ENCODE measurements at regions not wholly inside any gene's neighbourhood (a gene's known extent, or its start where the extent isn't known, plus 50 kb on each side); places are given as distances from the start of the nearest gene placed in this dataset.

DNA sequence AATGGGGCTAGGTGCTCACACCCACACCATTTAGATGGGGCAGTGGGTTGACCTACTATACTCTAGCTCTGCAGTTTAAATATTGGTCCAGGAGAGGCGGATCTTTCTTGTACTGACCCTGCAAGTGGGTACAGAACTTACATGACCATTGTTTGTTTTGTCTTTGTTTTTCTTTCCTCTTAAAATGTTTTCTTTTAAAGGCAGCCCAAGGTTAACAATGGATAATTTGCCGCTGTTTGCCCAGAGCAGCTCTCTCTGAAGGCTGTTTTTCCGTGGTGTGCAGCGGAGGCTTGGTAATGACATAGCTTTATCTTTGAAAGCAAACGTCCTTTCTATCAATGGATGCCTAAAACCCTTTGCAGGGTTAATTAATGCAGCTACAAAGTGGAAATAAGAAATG is 133.3 kb upstream of the MEX3C start:
- H3K9me3 Mint-ChIP-seq: no peaks in the 10 kb centered on the region
- no peak overlapping the region for H3K27ac Mint-ChIP-seq
- H3K4me1 Mint-ChIP-seq: peaks cover 11% of the 10 kb centered on the region
- TF ChIP-seq, protein P1, sequence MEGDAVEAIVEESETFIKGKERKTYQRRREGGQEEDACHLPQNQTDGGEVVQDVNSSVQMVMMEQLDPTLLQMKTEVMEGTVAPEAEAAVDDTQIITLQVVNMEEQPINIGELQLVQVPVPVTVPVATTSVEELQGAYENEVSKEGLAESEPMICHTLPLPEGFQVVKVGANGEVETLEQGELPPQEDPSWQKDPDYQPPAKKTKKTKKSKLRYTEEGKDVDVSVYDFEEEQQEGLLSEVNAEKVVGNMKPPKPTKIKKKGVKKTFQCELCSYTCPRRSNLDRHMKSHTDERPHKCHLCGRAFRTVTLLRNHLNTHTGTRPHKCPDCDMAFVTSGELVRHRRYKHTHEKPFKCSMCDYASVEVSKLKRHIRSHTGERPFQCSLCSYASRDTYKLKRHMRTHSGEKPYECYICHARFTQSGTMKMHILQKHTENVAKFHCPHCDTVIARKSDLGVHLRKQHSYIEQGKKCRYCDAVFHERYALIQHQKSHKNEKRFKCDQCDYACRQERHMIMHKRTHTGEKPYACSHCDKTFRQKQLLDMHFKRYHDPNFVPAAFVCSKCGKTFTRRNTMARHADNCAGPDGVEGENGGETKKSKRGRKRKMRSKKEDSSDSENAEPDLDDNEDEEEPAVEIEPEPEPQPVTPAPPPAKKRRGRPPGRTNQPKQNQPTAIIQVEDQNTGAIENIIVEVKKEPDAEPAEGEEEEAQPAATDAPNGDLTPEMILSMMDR (IDR thresholded peaks at IDR 0.05; ENCODE audit: unreplicated experiment in 3 of 3): no peak
- H3K4me3 Mint-ChIP-seq: no peak overlapping the region
- H3K27me3 Mint-ChIP-seq (ENCODE audit: low read depth): peaks cover 15% of the 10 kb centered on the region
- no peaks in the 10 kb centered on the region for H3K36me3 Mint-ChIP-seq (ENCODE audit: low read depth)

DNA sequence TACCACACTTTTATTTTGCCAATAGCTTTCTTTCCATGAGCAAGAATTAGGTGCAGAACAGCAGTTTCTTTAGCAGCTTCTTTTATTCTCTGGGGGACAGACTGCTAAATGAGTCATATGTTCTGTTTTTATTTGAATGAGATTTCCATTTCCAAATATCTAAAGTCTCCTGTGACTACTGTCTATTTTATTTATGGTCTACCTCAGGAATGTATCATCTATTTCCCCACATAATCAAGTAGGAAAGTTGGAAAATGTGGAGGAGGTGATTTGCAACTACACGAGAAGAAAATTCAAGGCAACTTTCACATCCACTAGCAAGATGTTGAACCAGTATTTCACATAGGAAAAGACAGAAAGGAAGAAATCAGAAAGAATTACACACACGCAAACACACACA is 139.9 kb upstream of the MEX3C start:
- peaks cover 10% of the 10 kb centered on the region for H3K4me1 Mint-ChIP-seq
- TF ChIP-seq, protein P1 (IDR thresholded peaks at IDR 0.05; ENCODE audit: unreplicated experiment in 3 of 3): no peak
- no peak overlapping the region for H3K27ac Mint-ChIP-seq
- H3K36me3 Mint-ChIP-seq (ENCODE audit: low read depth): no peaks in the 10 kb centered on the region
- H3K4me3 Mint-ChIP-seq: no peak overlapping the region
- peaks cover 4% of the 10 kb centered on the region for H3K27me3 Mint-ChIP-seq (ENCODE audit: low read depth)
- H3K9me3 Mint-ChIP-seq: peaks cover 2% of the 10 kb centered on the region

DNA sequence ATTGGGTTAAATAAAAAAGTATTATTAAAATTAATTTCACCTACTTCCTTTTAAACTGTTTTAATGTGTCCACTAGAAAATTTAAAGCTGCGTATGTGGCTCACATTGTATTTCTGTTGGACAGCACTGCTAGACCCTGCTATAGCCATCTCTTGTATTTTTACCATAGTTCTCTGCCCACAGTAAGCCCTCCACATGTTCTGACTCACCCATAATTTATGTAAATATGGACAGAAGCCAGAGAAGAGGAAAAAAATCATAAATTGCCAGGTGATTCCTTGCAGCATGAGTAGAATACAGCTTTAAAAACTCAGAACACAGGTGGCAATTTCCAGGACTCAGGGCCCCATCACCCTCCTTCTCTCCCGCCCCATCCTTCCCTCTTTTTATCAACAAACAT is 142.4 kb upstream of the MEX3C start:
- Mint-ChIP-seq H3K36me3 (ENCODE audit: low read depth) (no peaks in the 10 kb centered on the region), H3K27ac (no peak overlapping the region), H3K9me3 (peaks cover 7% of the 10 kb centered on the region), H3K27me3 (ENCODE audit: low read depth) (no peaks in the 10 kb centered on the region), H3K4me3 (no peak overlapping the region), H3K4me1 (peaks cover 10% of the 10 kb centered on the region)
- TF ChIP-seq, protein P1 (IDR thresholded peaks at IDR 0.05; ENCODE audit: unreplicated experiment in 3 of 3): no peak

DNA sequence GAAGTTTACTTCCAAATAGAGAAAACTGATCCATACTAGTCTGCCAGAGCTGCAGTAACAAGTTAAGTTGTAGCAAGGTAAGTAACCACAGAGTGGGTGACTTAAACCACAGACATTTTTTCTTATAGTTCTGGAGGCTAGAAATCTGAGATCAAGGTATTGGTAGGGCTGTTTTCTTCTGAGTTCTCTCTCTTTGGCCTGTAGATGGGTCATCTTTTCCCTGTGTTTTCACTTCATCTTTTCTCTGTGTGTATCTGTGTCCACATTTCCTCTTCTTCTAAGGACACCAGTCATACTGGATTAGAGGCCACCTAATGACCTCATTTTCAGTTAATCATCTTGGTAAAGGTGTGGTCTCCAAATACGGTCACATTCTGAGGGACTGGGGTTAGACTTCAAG is 142.9 kb upstream of the MEX3C start:
- TF ChIP-seq, protein P1 (IDR thresholded peaks at IDR 0.05; ENCODE audit: unreplicated experiment in 3 of 3): no peak
- H3K27me3 Mint-ChIP-seq (ENCODE audit: low read depth): peaks cover 3% of the 10 kb centered on the region
- H3K9me3 Mint-ChIP-seq: peaks cover 7% of the 10 kb centered on the region
- H3K27ac Mint-ChIP-seq: peak overlapping the region in 2 of 3 experiments; percentile 3 to 12
- no peak overlapping the region for H3K4me3 Mint-ChIP-seq
- peaks cover 10% of the 10 kb centered on the region for H3K4me1 Mint-ChIP-seq
- no peaks in the 10 kb centered on the region for H3K36me3 Mint-ChIP-seq (ENCODE audit: low read depth)

DNA sequence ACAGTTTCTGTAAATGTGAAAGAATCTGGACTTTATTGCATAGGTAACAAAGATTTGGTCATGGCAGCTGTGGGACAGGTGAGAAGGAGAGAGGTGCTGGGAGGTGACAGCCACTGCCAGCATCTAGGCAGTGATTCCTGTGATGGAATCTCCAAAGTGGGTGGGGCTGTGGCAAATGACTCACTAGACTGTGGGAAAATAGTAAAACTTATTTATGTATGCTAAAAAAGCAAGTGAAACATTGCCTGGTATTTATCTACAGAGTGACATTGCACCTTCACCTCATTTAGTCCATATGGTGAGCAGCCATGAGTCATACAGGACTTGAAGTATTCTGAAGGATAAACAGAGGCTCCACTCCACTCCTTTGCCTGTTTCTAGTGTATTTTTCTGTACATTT is 145.3 kb upstream of the MEX3C start:
- Mint-ChIP-seq H3K36me3 (ENCODE audit: low read depth) (no peaks in the 10 kb centered on the region), H3K27ac (no peak overlapping the region), H3K9me3 (peaks cover 5% of the 10 kb centered on the region), H3K4me1 (peaks cover 10% of the 10 kb centered on the region), H3K27me3 (ENCODE audit: low read depth) (peaks cover 4% of the 10 kb centered on the region), H3K4me3 (no peak overlapping the region)
- TF ChIP-seq, protein P1 (IDR thresholded peaks at IDR 0.05; ENCODE audit: unreplicated experiment in 3 of 3): no peak

DNA sequence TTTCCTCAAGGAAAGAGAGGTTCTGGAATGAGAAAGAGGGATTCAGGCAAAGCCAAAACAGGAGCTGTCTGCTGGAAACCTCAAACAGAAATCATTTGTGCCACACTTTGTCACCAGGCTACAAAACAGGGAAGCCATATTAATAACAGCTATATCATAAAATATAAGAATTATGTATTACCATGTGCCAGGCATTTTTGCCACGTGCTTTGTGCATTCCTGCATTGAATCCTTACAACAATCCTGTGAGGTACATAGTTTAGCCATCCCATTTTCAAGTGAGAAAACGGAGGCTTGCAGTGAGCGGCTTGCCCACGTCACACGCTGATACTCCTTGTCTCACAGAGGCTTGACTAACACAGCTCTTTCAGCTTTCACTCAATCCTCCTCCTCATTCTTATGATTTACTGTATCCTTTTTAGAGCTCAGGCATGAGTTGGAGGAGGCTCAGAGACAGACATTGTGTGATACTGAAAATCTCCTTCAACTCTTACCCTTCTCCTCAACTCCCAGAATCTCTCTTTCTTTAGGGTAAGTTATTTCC is 148.4 kb upstream of the MEX3C start:
- TF ChIP-seq, protein P1 (IDR thresholded peaks at IDR 0.05; ENCODE audit: unreplicated experiment in 3 of 3): no peak
- Mint-ChIP-seq H3K9me3 (peaks cover 5% of the 10 kb centered on the region), H3K27ac (no peak overlapping the region), H3K4me1 (peaks cover 13% of the 10 kb centered on the region), H3K36me3 (ENCODE audit: low read depth) (no peaks in the 10 kb centered on the region), H3K27me3 (ENCODE audit: low read depth) (peaks cover 6% of the 10 kb centered on the region), H3K4me3 (no peak overlapping the region)

Data from nephron (organoid).